GM12878 (cell line): ENCODE measurements at regions not wholly inside any gene's neighbourhood (a gene's known extent, or its start where the extent isn't known, plus 50 kb on each side); places are given as distances from the start of the nearest gene placed in this dataset.

Source experiments
- ATAC-seq: fragments of 200-7000 bp; cut with Tn5 transposase; 3 replicates; pipeline ENCODE4 v1.9.1; 2020; ENCODE audit warnings: mild to moderate bottlenecking, moderate library complexity
- BruUV-seq: library from RNA; stranded (reverse); fragments of 400-500 nt; replicated peaks from 2 replicates; lab custom pipeline; 2021; lab: Mats Ljungman, UMichigan
- CTCF ChIA-PET: fragments of 300-600 bp; sonication (Branson Sonifier 250); formaldehyde crosslinking; extraction: SDS; loops from one replicate; lab custom pipeline; 2021; ENCODE audit warnings: inconsistent platforms; lab: Yijun Ruan, JAX
- POLR2A ChIA-PET: fragments of 350-600 bp; formaldehyde crosslinking; extraction: SDS; loops from one replicate; lab custom pipeline; 2021; ENCODE audit warnings: inconsistent platforms; lab: Charles Lee
- RAD21 ChIA-PET: fragments of 300-600 bp; sonication (Branson Sonifier 250); formaldehyde crosslinking; loops from one replicate; lab custom pipeline; 2023; ENCODE audit warnings: antibody characterized with exemption; ENCODE audit not compliant: unreplicated experiment; lab: Charles Lee
- SMC1A ChIA-PET: fragments of 300-600 bp; sonication (Branson Sonifier 250); formaldehyde crosslinking; loops from one replicate; lab custom pipeline; 2023; ENCODE audit not compliant: unreplicated experiment, uncharacterized antibody; lab: Charles Lee
- DNase-seq: peaks from one replicate; pipeline ENCODE4 v3.0.0-alpha.2; 2011; ENCODE audit warnings: low read depth, low spot score
- FAIRE-seq: peaks from 3 replicates; lab custom pipeline; 2011; peaks lifted over from hg19 to GRCh38; lab: Jason Lieb, UNC
- H2AFZ ChIP-seq: 2 replicates; pipeline ENCODE4 v1.6.0; 2011; ENCODE audit warnings: low read depth, low read length, control low read depth; ENCODE audit not compliant: control insufficient read depth
- H3K27ac ChIP-seq: 2 replicates; pipeline ENCODE4 v1.5.1; 2011; ENCODE audit warnings: control low read depth; ENCODE audit not compliant: control insufficient read depth, insufficient read depth
- H3K27me3 ChIP-seq, 2 experiments: replicated peaks in 1 of 2; 2 replicates each; pipeline versions ENCODE4 v1.6.0 to v1.6.1; 2011; ENCODE audit warnings: low read length in 1 of 2; ENCODE audit not compliant: control insufficient read depth in 2 of 2, insufficient read depth in 2 of 2
- H3K36me3 ChIP-seq, 2 experiments: 2 replicates each; pipeline ENCODE4 v1.5.1; 2011; ENCODE audit warnings: low read length in 1 of 2; ENCODE audit not compliant: control insufficient read depth in 2 of 2, insufficient read depth in 2 of 2
- H3K4me1 ChIP-seq: 2 replicates; pipeline ENCODE4 v1.6.1; 2011; ENCODE audit warnings: mild to moderate bottlenecking, low read length, moderate library complexity, mixed read lengths; ENCODE audit not compliant: control insufficient read depth, insufficient read depth
- H3K4me2 ChIP-seq: 2 replicates; pipeline ENCODE4 v1.6.0; 2011; ENCODE audit warnings: control low read depth; ENCODE audit not compliant: control insufficient read depth, insufficient read depth
- H3K4me3 ChIP-seq: fragments of 200-600 bp; sonication (generic); 2 replicates; pipeline ENCODE4 v1.5.1; 2016
- H3K79me2 ChIP-seq: 2 replicates; pipeline ENCODE4 v1.6.0; 2011; ENCODE audit warnings: low read length; ENCODE audit not compliant: control insufficient read depth, insufficient read depth
- H3K9ac ChIP-seq: 2 replicates; pipeline ENCODE4 v1.8.0; 2011; ENCODE audit warnings: low read length, control low read depth, mixed read lengths; ENCODE audit not compliant: control insufficient read depth, insufficient read depth
- H3K9me3 ChIP-seq: replicated peaks from 3 replicates; pipeline ENCODE4 v1.5.1; 2011; ENCODE audit warnings: mild to moderate bottlenecking, low read length; ENCODE audit not compliant: control insufficient read depth, insufficient read depth
- H4K20me1 ChIP-seq: 2 replicates; pipeline ENCODE4 v1.6.0; 2011; ENCODE audit not compliant: control insufficient read depth, insufficient read depth
- BRCA1 ChIP-seq: IDR thresholded peaks from 2 replicates; pipeline ENCODE4 v1.6.1; 2011; ENCODE audit warnings: low read depth, low read length, improper control_type of control experiment
- CBX3 ChIP-seq: fragments of 200-600 bp; sonication (generic); IDR thresholded peaks from 2 replicates; pipeline ENCODE4 v1.6.1; 2016; ENCODE audit warnings: low read depth, borderline replicate concordance
- CHD2 ChIP-seq: IDR thresholded peaks from 2 replicates; pipeline ENCODE4 v1.6.1; 2011; ENCODE audit warnings: low read depth, low read length, improper control_type of control experiment, borderline replicate concordance
- IRF3 ChIP-seq: fragments of 450-650 bp; IDR thresholded peaks from 2 replicates; pipeline ENCODE4 v1.6.1; 2014; ENCODE audit warnings: mild to moderate bottlenecking
- JUNB ChIP-seq: IDR thresholded peaks from 2 replicates; pipeline ENCODE4 v1.6.1; 2016; ENCODE audit warnings: antibody characterized with exemption, mild to moderate bottlenecking
- JUND ChIP-seq: IDR thresholded peaks from 2 replicates; pipeline ENCODE4 v1.6.1; 2012; ENCODE audit warnings: low read depth, mild to moderate bottlenecking, low read length, improper control_type of control experiment, moderate library complexity
- SPI1 ChIP-seq: IDR thresholded peaks from 2 replicates; pipeline ENCODE4 v1.6.1; 2011; ENCODE audit warnings: low read depth, mild to moderate bottlenecking, low read length, moderate library complexity, borderline replicate concordance; ENCODE audit not compliant: insufficient read depth
- STAT3 ChIP-seq: IDR thresholded peaks from 2 replicates; pipeline ENCODE4 v1.6.1; 2011; ENCODE audit warnings: low read depth, low read length, improper control_type of control experiment
- ZBED1 ChIP-seq: IDR thresholded peaks from 2 replicates; pipeline ENCODE4 v1.6.1; 2016; ENCODE audit warnings: borderline replicate concordance
- ZNF207 ChIP-seq: fragments of 450-650 bp; IDR thresholded peaks from 2 replicates; pipeline ENCODE4 v1.6.1; 2014; ENCODE audit warnings: antibody characterized with exemption, mild to moderate bottlenecking, borderline replicate concordance
- WGBS: methylation state at CpG from one replicate; pipeline ENCODE4 v1.1.6; 2016; ENCODE audit warnings: low lambda C conversion rate; ENCODE audit not compliant: insufficient replicate concordance, insufficient coverage; ENCODE audit errors: missing lambda C conversion rate; 5-methylcytosine and 5-hydroxymethylcytosine counted together
- in situ Hi-C: fragments of 300-500 bp; cut with MboI; formaldehyde crosslinking; loops from 9 replicates; pipeline ENCODE4 v1.14.3; 2018; ENCODE audit warnings: mixed read lengths
- intact Hi-C: fragments of 100-400 bp; cut with micrococcal nuclease; formaldehyde crosslinking; loops from one replicate; pipeline ENCODE4 v1.14.2; 2022; ENCODE audit not compliant: unreplicated experiment

- Histone ChIP-seq H3K4me2 (no peak overlapping the region), H3K4me1 (no peaks in the 10 kb centered on the region), H4K20me1 (no peaks in the 10 kb centered on the region), H3K9me3 (no peaks in the 10 kb centered on the region), H3K36me3 (no peaks in the 10 kb centered on the region), H3K4me3 (no peak overlapping the region), H3K9ac (no peak overlapping the region)
- intact Hi-C loops (no loop called here), in situ Hi-C loops (loop anchor here (5.0 kb wide), 1 partner anchor 49 kb away; no protein-coding TSS in a partner anchor)
- SMC1A ChIA-PET, result interaction anchor here (1.4 to 1.6 kb wide), 2 partner anchors 10 to 264 kb away, joined by 7 to 8 read pairs; no protein-coding TSS in a partner anchor
- no peak for TF ChIP-seq JUNB
- TF ChIP-seq SPI1, result no peak
- TF ChIP-seq STAT3, result no peak
- no peak for TF ChIP-seq JUND
- TF ChIP-seq ZBED1, result no peak
- no peak for TF ChIP-seq BRCA1
- no peak for TF ChIP-seq ZNF207
- TF ChIP-seq CHD2, result no peak
- no peak for TF ChIP-seq IRF3
- TF ChIP-seq CBX3, result no peak
- TF ChIP-seq, all 136 proteins: peak for 0
- CTCF ChIA-PET, result interaction anchor here (1.1 to 2.8 kb wide), 5 partner anchors 8 to 311 kb away, joined by 3 to 10 read pairs (median 5); no protein-coding TSS in a partner anchor
- no peak for DNase-seq
- Histone ChIP-seq H2AFZ (no peak overlapping the region), H3K27ac (no peak overlapping the region), H3K27me3 (peaks cover 0 to 2% of the 10 kb centered on the region in 2 experiments; a peak in 1 of 4 replicates), H3K79me2 (no peaks in the 10 kb centered on the region)
- RAD21 ChIA-PET, result interaction anchor here (0.8 to 1.1 kb wide), 3 partner anchors 264 to 311 kb away, joined by 3 to 4 read pairs (median 3); no protein-coding TSS in a partner anchor
- 28% methylated on average over 14 of the region's 14 CpGs for WGBS
- BruUV-seq, result no TSS peak
- FAIRE-seq, result no peak
- no peak for ATAC-seq
- POLR2A ChIA-PET, result no interaction called here
Measured at GRCh38 chr15:62783303-62783957, 259.1 kb upstream of the TPM1 start.
